NAMALWA (cell line): ENCODE measurements at regions not wholly inside any gene's neighbourhood (a gene's known extent, or its start where the extent isn't known, plus 50 kb on each side); places are given as distances from the start of the nearest gene placed in this dataset.

ENCODE experiments used
- DNase-seq: peaks from one replicate; pipeline ENCODE4 v3.0.0-alpha.2; 2015; ENCODE audit warnings: low spot score

DNA sequence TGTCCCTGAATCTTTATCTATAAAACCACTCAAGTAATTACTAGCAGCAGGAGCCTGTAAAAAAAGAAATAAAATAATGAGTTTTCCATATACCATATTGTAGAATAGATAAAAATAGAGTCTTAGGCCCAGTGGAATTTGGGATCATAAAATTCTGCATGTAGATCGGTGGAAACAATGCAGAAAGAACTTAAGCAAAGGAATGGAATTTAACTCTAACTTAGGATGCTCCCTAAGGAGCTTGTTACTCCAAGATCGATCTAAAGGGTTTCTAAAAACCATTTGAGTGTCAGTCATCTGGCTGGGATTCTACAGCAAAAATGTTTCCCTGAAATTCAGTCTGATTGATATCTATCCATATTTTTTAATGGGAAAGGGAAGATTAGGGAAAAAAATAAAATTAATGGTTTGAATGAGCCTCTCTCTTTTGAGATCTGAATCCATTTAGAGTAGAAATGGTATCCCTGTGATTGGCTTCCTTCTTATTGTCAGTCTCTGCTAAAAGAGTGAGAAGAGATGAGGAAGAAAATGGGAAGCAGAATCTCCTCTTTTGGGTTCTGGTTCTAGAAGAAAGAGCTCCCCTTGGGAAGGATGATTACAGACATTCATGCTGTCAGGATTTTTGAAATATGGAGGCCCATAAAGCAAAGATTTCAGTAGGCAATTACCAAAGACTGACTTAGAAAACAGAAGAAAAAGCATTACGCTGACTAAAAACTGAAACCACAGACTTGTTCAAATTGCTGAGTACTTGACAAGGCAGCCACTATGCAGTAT lies 564.3 kb upstream of the MARCKS start:
- DNase-seq = no peak

DNA sequence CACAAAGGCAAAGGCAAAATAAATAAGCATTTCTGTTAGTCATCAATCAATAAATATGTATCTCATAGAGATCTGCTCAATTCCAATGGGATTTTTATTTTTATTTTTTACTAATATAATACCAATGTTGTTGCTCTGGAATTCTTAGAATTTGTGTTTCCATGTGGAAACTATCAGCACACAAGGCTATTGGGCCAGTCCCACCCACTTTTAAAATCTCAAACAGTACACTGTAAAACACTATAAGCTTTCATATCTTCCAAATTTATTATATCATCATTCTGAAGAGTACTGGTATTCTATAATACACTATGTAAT lies 563.8 kb upstream of the MARCKS start:
- DNase-seq = no peak

- no peak for DNase-seq
These were observed 557.6 kb upstream of the MARCKS start for GRCh38 chr6:113299531-113299930.

DNA sequence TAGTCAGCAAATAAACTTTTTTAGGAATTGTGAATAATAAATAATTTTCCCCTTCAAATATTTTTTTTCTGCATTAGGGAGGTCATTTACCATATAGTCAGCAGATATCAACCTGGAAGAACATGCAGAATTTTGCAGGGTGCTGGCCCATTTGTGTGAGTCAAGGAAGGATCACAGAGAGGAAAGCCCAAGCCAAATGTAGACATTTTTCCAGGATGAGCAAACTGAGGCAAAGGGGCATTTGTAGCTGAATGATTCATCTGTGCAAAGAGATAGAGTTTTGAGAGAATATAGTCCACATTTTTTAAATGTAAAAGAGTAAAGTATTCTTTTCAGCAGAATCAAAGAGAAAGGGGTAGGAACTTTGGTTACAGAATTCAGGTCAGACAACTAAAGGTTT lies 555.5 kb upstream of the MARCKS start:
- no peak for DNase-seq

GRCh38 chr6:113304116-113304515 lies 553.0 kb upstream of the MARCKS start:
- DNase-seq = no peak

DNA sequence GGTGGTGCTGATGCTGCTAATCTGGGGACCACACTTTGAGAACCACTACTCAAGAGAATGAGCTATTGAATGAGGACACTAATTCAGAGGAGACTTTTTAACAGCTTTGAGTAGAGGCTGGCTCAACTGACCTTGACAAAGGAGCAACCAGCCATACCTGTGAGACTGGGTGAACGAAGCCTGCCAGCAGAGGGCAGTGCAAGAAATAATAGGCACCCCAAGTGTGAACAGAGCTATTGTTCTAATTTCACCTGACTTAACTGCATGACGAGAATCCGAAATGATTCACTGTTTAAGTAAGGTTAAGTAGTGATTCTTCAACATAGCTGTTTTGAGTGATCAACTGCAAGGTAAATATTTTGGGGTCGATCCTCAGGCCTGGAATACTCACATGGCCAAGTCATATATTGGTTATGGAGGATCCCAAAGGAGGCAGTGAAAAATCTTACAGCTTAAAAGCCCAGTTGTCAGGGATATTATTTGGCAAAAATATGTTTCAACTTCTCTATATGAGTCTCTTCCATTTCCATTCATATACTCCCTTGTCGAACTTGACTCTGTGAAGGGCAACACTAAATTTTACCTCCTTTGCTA lies 550.5 kb upstream of the MARCKS start:
- DNase-seq = peak; percentile 76

DNA sequence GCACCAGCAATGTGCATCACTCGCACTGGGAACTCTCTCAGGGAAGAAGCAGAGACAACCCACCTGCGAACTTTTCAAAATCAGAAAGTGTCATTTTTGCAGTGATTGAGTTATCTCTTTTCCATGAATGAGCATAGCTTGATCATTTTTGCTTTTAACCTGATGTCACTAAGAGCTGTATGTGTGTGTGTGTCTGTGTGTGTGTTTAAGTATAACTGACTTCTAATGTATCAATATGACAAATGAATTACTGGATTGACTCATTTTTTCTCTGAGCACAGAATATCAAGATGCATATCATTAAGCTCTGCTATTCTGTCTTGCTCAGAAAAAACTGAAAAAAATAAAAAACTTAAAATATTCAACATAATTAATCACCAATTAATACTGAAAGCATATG lies 548.9 kb upstream of the MARCKS start:
- no peak for DNase-seq

- no peak for DNase-seq
These were observed 543.3 kb upstream of the MARCKS start for GRCh38 chr6:113313841-113314240.

GRCh38 chr6:113315165-113315564 lies 542.0 kb upstream of the MARCKS start:
- DNase-seq = no peak

- no peak for DNase-seq
These were observed 541.3 kb upstream of the MARCKS start for GRCh38 chr6:113315879-113316278.

DNA sequence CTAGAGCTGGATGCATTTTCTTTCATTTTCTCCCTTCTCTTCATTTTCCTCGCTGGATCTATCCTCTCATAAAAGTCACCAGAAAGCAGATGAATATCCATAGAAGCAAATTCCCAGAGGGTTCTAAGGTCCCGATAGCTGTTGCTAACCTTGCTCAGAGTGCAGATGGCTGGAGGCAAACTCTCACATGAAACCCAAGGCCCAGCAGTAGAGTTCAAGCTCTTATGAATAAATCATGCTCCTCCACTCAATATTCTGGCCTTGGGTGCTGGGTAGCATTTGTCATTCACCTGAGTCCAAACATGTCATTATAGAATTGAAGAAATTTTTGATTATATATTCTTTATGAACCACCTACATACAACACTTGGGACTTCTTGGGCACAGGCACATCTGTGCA lies 539.7 kb upstream of the MARCKS start:
- DNase-seq = no peak

GRCh38 chr6:113317891-113318574 lies 539.1 kb upstream of the MARCKS start:
- no peak for DNase-seq

GRCh38 chr6:113318575-113318917 lies 538.6 kb upstream of the MARCKS start:
- DNase-seq = no peak

GRCh38 chr6:113320653-113321052 lies 536.5 kb upstream of the MARCKS start:
- DNase-seq = no peak

GRCh38 chr6:113326781-113327180 lies 530.4 kb upstream of the MARCKS start:
- DNase-seq = no peak

- no peak for DNase-seq
These were observed 528.2 kb upstream of the MARCKS start for GRCh38 chr6:113328886-113329381.

- DNase-seq = no peak
These were observed 527.1 kb upstream of the MARCKS start for GRCh38 chr6:113329942-113330635.

DNA sequence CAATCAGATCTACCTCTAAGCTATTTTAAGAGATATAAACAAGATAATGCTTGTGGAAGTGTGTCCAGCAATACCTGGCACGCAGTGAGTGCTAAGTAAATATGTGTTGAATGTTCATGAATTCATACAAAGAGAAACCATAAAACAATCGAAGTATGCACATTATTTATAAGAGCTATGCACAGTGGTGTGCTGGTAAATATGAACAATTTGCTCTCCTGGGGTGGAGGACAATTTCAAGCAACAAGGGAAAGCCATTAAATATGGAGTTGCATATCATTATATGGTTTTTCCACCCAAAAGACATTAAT lies 526.6 kb upstream of the MARCKS start:
- DNase-seq = no peak

- no peak for DNase-seq
These were observed 526.1 kb upstream of the MARCKS start for GRCh38 chr6:113331021-113331420.

- no peak for DNase-seq
These were observed 518.5 kb upstream of the MARCKS start for GRCh38 chr6:113338644-113339043.

GRCh38 chr6:113339209-113339608 lies 517.9 kb upstream of the MARCKS start:
- DNase-seq = no peak

DNA sequence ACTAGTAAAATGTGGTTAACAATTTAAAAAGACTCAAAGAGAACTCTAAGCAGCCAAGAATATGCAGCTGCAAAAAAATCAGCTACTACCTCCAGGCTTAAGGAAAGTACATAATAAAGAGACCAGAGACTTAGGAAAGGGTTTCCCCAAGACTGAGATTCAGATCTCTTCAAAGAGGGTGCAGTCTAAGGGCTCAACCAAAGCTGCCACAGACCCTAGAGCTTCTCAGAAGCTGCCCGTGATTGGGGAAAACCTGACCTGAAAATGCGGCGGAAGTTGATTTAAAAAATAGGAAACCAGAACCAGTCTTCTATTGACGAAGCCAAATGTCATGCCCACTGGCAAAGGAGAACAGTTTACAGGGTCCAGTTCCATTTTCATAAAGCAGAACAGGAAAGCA lies 516.8 kb upstream of the MARCKS start:
- DNase-seq = peak; percentile 13

GRCh38 chr6:113343940-113344339 lies 513.2 kb upstream of the MARCKS start:
- no peak for DNase-seq
